UCSD-AML1 (cell line): ENCODE measurements at regions not wholly inside any gene's neighbourhood (a gene's known extent, or its start where the extent isn't known, plus 50 kb on each side); places are given as distances from the start of the nearest gene placed in this dataset.

Experiments
- DNase-seq: peaks from one replicate; lab custom pipeline; 2025; ENCODE audit not compliant: unreplicated experiment; lab: John Stamatoyannopoulos, UW

- DNase-seq: no peak
Measured at GRCh38 chr18:67705748-67706147, 189.2 kb upstream of the DSEL start.

DNA sequence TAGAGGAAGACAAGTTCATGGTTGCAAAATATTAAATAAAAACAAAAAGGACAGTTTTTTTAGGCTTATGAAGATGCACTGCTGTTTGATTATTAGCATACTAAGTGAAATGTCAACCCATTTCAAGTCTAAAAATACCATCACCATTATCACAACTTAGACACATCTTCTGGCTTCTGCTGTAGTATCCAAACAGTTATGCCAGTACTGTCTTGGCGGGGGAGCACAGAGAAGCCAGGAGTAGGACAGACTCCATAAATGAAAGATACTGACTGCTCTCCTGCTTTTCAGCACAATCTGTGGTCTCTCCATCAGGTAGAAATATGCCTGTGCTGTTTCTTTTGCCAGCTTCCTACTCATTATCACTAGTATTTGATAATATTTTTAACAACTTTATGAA lies 179.2 kb upstream of the DSEL start:
- no peak for DNase-seq

DNA sequence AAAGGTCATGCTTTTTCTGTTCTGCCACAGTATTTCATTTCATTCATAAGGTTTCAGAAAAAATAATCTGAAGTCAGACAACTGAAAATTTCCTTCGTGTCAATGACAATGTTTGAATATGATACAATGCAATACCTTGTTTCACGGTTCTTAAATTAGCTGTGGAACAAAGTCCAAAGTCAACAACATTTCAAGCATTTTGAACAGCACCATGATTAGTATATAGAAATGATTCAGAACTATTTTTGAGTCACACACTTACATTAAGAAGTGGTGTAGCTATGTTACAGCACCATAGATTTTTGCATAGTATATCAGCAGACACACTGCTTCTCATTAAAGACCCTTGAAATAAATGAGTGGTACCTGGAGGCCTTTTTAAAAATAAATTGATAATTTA lies 178.3 kb upstream of the DSEL start:
- DNase-seq: no peak

DNA sequence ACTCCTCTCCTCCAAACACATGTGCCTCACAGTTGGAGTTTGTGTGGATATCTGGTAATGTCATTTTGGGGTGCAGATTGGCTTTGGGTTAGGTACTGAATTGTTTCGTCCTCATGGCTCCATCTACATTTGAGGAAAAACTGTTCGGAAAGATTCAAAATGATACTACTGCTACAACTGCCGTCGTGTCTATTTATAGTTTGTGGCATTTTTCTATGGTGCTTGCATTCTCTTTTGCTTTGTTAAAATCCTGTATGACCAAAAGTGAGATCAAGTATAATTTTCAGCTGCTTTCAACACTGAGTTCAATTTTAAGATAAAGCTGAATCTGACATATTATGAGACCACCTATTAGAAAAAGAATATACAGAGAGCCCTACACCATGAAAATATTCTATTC lies 176.3 kb upstream of the DSEL start:
- DNase-seq: no peak

GRCh38 chr18:67682516-67682915 lies 166.0 kb upstream of the DSEL start:
- DNase-seq: no peak

DNA sequence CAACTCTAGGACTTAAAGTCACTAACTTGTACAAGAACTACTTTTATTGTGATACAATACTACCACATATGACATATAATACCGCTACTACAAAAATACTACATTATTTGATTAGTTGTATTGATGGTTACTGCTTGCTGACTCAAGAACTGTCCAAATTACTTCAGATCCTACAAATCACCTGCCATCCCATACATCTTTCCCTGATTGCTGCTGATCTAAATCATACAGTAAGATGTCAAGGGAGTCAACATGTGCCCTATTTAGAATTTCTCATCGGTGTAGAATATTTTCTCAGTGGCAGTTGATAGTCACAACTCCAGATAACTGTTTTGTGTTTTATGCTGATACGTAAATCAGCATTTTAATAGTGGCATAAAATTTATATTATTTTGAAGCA lies 161.0 kb upstream of the DSEL start:
- DNase-seq: no peak

DNA sequence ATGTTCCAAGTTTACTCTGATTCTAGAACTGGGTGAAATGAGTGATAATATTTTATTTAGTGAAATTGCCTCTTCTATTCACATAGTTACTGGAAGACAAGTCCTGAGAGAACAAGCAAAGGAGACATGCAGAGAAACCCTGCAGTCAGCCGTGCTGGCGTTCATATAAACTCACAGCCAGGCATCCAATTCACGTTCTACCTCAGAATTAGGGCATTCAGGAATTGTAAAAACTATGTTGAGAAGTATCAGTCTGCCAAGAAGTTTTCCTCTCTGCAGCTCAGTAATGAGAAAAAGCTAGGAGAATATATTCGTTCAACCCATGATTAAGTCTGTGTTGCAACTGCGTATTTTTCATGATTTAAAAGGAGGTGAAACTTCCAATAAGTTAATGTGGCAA lies 156.2 kb upstream of the DSEL start:
- DNase-seq: no peak

DNA sequence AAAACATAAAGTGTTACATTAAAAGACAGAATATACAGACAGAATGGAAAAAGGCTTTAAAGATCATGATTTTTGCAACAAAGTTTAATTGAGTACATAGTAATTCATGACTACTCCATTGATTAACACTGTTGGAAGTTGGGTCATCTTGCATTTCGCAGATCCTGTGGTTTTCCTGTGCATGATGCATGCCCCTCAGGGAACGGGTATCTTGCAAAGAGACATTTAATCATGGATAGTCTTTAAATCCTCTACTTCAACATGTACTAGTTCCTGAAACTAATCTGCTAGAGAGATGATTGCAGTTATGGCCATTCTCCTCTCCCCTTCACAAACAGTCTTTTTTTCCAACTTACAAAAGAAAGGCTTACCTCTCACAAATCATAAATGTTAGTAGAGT lies 155.6 kb upstream of the DSEL start:
- DNase-seq: no peak

- DNase-seq: no peak
Measured at GRCh38 chr18:67670024-67670543, 153.6 kb upstream of the DSEL start.

DNA sequence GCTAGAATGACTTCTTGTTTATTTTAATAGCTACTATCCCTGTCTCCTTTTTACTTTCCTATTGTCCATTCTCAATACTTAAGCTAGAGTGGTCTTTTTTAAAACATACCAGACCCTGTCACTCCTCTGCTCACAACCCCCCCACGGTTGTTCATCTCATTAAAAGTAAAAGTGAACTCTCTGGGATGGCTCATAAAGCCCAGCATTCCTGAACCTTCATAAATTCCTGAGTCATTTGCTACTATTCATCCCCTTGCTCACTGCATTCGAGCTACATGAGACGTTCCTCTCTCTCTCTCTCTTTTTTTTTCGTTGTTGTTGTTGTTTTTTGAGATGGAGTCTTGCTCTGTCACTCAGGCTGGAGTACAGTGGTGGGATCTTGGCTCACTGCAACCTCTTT lies 148.7 kb upstream of the DSEL start:
- no peak for DNase-seq

- no peak for DNase-seq
Measured at GRCh38 chr18:67662996-67663395, 146.5 kb upstream of the DSEL start.

DNA sequence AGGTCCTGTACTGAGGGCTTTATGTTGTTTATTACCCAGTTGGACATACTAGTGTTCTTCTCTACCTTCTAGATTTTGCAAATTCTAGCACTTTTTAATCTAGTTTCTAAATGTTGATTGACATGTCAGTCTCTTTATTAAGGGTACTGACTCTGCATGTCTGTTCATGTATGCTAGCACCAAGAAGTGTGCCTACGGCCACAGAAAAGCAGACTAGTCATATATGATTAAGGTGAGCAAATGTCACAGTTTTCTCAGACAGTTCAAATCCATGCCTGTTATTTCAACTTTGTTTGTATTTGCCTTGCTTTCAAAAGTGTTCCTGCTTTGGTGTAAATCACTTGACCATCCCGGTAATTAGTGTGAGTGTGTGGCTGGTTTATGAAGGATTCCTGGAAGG lies 145.0 kb upstream of the DSEL start:
- DNase-seq: no peak

DNA sequence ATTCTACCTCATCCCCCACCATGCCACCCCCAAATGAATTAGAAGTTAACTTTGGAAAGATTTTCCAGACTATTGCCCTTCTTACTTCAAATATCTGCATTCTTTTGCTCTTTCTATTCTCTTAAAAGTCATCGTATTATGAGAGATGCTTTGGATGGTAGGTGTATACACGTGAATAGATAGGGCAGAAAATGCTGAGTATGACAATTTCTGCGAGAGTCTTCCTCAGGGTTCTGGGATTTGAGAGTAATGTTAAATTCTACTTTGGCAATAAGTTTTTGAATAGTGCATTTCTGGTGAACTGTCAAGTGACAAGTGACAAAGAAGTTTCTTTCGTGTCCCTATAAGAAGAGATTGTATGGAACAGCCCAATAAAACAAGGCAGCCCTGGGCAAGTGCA lies 137.6 kb upstream of the DSEL start:
- no peak for DNase-seq

- DNase-seq: no peak
Measured at GRCh38 chr18:67652288-67652687, 135.8 kb upstream of the DSEL start.

- DNase-seq: no peak
Measured at GRCh38 chr18:67651438-67651837, 134.9 kb upstream of the DSEL start.

DNA sequence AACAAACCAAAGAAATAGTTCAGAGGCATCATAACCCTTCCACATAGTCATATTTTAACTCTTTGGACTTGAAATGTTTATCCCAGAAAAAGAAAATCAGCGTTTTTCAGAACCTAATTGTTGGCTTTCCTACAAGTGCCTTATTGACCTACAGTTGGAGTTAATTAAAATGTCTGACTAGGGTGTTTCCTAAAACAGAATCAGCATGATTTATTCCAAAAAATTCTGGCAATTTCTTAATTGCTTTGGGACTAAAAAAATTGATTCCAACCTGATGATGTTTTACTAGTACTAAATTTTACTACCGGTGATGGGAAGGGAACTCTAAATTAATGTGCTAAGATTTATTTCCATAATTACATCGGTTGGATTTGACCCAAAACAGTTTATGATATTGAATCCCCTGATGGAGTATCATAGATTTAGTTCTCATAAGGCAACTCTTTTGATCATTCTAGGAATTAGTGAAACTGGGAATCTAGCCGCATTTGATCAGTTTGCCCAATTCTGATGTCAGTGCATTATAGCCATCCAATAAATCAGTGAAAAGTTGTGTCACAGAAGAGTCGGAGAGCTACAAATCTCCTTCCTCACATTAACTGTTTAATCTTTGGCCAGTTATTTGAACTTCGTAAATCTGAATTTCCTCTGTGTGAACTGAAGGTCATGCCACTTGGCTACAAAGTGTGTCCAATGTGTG lies 134.3 kb upstream of the DSEL start:
- DNase-seq: no peak

DNA sequence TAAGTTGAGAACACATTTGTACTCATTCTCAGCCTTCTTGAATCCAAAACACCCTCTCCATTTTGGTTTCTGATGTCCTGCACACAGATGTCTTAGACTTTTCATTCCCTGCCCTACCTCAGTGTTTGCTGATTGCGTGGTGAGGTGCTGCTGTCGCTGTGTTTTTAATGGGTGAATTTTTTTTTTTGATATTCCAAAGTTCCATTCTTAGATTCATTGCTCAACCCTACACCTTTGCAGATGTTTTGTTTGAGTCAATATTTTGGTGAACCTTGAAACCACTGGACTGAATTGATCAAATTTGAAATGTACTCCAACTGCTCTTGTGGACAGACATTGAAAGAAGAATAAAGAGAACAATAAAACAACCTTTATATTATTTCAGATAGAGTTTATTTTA lies 130.4 kb upstream of the DSEL start:
- DNase-seq: no peak

DNA sequence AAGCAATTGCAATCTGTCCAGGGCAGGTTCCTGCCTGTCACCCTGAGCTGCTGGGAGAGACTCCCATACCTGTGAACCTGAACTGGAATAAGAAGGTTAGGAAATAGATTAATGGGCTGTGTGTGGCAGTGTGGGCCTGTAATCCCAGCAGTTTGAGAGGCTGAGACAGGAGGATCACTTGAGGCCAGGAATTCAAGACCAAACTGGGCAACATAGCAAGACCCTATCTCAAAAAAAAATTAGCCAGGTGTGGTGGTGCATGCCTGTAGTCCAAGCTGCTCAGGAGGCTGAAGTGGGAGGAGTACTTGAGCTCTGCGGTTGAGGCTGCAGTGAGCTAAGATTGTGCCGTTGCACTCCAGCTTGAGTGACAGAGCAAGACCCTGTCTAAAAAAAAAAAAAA lies 127.7 kb upstream of the DSEL start:
- DNase-seq: no peak

DNA sequence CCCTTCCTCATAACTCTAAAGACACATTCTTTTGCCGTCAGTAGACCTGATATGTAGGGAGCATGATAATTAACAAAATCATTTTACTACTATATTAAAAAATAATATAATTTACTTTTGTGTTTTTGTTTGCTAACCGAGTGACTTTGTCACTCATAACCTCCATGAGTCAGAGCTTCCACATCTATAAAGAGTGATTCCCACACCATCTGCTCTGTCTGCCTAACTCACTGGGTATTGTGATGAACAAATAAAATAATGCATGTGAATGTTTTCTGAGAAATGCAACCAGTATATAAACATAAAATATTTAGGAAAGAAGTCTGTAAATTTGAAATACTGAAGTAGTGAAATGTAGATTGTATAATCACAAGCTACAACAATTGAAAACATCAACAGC lies 123.4 kb upstream of the DSEL start:
- DNase-seq: no peak

DNA sequence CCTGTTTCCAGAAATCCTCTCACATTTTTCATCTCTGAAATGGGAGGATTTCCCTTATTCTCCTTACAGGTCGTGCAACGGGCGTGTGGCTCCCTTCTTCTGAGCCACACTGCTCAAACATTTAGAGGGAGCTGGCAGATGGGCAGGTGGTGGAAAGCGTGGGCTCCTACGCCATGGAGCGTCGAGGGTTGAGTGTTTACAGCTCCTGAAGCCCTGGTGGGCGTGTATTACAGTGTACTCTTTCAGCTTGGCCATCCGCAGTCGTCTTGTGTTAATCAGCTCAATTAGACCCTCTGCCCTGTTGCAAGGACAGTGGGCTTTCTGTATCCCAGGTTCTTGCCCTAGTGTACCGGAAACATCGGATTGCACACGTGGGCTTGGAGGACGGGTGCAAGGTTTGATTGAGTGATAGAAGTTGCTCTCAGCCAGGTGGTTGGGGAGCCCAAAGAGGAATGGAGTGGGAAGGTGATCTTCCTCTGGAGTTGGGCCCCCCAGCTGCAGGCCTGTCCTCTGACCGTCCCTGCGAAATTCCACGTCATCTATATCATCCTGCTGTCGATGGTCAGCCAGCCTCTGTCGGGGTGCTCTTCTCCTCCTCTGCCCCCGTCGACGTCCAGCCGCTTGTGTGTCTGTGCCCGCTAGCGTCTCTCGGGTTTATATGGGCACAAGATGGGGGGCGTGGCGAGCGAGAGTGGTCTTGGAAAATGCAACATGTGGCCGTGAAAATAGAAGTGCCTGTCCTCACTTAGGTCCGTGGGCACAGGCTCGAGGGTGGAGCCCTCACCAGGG lies 120.3 kb upstream of the DSEL start:
- no peak for DNase-seq

DNA sequence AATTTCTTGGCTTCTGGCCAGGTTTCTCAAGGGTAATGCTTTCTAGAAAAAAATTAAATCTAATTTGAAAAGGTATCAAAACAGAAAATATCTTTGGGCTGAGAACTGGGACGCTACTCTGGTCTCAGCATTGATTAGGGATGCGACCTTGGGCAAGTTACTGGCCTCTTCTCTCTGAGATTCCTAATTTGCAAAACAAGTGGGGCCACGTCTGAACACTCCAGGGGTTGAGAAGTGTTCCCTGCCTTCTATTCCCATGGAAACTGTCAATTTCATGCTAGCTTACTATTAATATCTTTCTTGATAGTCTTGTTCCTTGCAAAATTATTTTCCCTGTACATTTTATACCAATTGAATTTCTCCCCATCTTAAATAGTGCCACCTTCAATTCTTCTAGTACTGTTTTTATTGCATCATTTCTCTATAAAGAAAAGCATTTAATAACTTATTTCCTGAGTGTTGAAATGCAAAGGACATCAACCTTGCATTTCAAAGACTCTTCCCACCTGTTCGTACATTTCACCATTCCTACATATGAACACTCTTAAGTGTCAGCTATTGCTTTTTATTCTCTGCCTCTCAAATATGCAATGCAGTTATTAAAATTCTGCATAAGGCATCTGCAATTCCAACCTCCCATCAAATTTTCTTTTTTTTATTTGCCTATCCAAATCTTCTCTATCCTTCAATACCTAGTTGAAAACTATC lies 118.3 kb upstream of the DSEL start:
- no peak for DNase-seq

DNA sequence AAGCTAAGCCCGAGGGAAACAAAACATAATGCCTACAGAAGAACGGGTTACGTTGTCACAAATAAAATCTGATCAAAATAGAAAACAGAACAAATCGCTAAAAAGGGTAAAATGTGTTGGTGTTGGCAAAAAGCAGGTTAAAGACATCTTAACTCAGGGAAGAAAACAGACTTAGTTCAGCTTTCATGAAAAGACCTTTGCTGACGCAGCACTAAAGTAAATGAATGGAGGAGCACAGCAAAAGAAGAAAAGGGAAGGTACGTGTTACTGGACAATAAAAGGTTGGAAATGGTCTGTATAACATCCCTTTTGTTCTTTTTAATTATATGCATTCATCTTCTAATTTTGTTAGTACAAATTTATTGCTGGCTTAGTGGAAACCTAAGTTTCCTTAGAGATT lies 117.4 kb upstream of the DSEL start:
- DNase-seq: no peak
